ENCODE measurements at regions not wholly inside any gene's neighbourhood (a gene's known extent, or its start where the extent isn't known, plus 50 kb on each side); places are given as distances from the start of the nearest gene placed in this dataset.

GRCh38 chr13:73307481-73307880, 248.7 kb downstream of the KLF5 start:
- TF ChIP-seq, protein P1, sequence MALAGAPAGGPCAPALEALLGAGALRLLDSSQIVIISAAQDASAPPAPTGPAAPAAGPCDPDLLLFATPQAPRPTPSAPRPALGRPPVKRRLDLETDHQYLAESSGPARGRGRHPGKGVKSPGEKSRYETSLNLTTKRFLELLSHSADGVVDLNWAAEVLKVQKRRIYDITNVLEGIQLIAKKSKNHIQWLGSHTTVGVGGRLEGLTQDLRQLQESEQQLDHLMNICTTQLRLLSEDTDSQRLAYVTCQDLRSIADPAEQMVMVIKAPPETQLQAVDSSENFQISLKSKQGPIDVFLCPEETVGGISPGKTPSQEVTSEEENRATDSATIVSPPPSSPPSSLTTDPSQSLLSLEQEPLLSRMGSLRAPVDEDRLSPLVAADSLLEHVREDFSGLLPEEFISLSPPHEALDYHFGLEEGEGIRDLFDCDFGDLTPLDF (CRISPR knock-in tag; IDR thresholded peaks at IDR 0.05), result no peak
- TF ChIP-seq, protein P2, sequence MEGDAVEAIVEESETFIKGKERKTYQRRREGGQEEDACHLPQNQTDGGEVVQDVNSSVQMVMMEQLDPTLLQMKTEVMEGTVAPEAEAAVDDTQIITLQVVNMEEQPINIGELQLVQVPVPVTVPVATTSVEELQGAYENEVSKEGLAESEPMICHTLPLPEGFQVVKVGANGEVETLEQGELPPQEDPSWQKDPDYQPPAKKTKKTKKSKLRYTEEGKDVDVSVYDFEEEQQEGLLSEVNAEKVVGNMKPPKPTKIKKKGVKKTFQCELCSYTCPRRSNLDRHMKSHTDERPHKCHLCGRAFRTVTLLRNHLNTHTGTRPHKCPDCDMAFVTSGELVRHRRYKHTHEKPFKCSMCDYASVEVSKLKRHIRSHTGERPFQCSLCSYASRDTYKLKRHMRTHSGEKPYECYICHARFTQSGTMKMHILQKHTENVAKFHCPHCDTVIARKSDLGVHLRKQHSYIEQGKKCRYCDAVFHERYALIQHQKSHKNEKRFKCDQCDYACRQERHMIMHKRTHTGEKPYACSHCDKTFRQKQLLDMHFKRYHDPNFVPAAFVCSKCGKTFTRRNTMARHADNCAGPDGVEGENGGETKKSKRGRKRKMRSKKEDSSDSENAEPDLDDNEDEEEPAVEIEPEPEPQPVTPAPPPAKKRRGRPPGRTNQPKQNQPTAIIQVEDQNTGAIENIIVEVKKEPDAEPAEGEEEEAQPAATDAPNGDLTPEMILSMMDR (IDR thresholded peaks at IDR 0.05), result no peak
- no peak for TF ChIP-seq CREM (CRISPR knock-in tag; IDR thresholded peaks at IDR 0.05)
- TF ChIP-seq GTF2I (CRISPR knock-in tag; conservative IDR thresholded peaks at IDR 0.05), result no peak
- no peak for TF ChIP-seq STAT6 (CRISPR knock-in tag; conservative IDR thresholded peaks at IDR 0.05; ENCODE audit: low read depth)
- TF ChIP-seq IRF2 (CRISPR knock-in tag; IDR thresholded peaks at IDR 0.05; ENCODE audit: borderline replicate concordance, low read depth), result no peak
- no peak for TF ChIP-seq ZNF396 (CRISPR knock-in tag; IDR thresholded peaks at IDR 0.05; ENCODE audit: borderline replicate concordance)
- TF ChIP-seq PREB (CRISPR knock-in tag; IDR thresholded peaks at IDR 0.05; ENCODE audit: borderline replicate concordance), result no peak
- TF ChIP-seq TEAD4 (CRISPR knock-in tag; IDR thresholded peaks at IDR 0.05), result no peak
- TF ChIP-seq ZNF671 (CRISPR knock-in tag; IDR thresholded peaks at IDR 0.05), result no peak
- TF ChIP-seq, protein P3, sequence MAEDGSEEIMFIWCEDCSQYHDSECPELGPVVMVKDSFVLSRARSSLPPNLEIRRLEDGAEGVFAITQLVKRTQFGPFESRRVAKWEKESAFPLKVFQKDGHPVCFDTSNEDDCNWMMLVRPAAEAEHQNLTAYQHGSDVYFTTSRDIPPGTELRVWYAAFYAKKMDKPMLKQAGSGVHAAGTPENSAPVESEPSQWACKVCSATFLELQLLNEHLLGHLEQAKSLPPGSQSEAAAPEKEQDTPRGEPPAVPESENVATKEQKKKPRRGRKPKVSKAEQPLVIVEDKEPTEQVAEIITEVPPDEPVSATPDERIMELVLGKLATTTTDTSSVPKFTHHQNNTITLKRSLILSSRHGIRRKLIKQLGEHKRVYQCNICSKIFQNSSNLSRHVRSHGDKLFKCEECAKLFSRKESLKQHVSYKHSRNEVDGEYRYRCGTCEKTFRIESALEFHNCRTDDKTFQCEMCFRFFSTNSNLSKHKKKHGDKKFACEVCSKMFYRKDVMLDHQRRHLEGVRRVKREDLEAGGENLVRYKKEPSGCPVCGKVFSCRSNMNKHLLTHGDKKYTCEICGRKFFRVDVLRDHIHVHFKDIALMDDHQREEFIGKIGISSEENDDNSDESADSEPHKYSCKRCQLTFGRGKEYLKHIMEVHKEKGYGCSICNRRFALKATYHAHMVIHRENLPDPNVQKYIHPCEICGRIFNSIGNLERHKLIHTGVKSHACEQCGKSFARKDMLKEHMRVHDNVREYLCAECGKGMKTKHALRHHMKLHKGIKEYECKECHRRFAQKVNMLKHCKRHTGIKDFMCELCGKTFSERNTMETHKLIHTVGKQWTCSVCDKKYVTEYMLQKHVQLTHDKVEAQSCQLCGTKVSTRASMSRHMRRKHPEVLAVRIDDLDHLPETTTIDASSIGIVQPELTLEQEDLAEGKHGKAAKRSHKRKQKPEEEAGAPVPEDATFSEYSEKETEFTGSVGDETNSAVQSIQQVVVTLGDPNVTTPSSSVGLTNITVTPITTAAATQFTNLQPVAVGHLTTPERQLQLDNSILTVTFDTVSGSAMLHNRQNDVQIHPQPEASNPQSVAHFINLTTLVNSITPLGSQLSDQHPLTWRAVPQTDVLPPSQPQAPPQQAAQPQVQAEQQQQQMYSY (CRISPR knock-in tag; IDR thresholded peaks at IDR 0.05), result no peak
- no peak for TF ChIP-seq JUN (CRISPR knock-in tag; IDR thresholded peaks at IDR 0.05)
- no peak for TF ChIP-seq SP1 (CRISPR knock-in tag; conservative IDR thresholded peaks at IDR 0.05)
- TF ChIP-seq, protein P4, sequence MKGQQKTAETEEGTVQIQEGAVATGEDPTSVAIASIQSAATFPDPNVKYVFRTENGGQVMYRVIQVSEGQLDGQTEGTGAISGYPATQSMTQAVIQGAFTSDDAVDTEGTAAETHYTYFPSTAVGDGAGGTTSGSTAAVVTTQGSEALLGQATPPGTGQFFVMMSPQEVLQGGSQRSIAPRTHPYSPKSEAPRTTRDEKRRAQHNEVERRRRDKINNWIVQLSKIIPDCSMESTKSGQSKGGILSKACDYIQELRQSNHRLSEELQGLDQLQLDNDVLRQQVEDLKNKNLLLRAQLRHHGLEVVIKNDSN (CRISPR knock-in tag; IDR thresholded peaks at IDR 0.05), result no peak

Data from WTC11 (cell line).